HG03139 (cell line): ENCODE measurements at regions not wholly inside any gene's neighbourhood (a gene's known extent, or its start where the extent isn't known, plus 50 kb on each side); places are given as distances from the start of the nearest gene placed in this dataset.
"Not testable (repeated sequence)": the region's sequence is repeated elsewhere in the genome, so short reads cannot be mapped to it uniquely, and the experiment has no call there.

Experiments used
- ATAC-seq: cut with Tn5 transposase; IDR thresholded peaks from one replicate; pipeline ENCODE4 v1.9.1; 2021; ENCODE audit not compliant: unreplicated experiment

GRCh38 chr13:83825676-83826075 is 56.6 kb downstream of the SLITRK1 start:
- ATAC-seq = no peak

DNA sequence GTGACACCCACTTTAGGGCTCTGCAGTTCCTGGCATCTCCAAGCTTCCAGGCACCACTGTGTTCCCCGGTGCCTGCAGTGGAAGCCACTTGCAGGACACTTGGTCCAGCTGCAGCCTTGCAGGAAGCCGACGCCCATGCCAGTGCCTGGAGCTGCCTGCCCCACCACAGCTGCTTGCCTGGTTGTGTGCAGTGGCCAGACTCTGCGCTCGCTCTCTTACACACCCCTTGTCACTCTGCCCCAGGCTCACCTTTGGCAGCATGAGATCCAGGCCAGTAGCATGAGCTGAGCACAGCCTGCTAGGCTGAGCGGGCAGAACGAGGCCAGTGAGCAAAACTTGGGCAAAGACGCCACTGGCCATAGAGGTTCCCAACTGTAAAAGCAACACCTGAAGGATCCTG is 57.7 kb downstream of the SLITRK1 start:
- ATAC-seq = no peak

DNA sequence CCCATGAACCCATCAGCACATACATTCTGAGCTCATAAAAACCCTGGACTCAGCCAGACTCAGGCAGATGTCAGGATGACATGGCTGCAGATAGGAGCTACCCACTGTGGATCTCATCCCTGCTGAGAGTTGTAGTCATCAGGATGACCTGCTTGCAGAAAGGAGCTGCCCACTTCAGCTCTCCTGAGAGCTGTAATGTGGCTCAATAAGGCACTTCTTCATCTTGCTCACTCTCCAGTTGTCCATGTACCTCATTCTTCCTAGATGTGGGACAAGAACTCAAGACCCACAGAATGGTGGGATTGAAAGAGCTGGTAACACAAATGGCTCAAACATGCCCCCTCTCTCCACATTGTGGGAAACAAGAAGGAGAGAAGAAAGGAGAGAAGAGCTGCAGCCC is 58.2 kb downstream of the SLITRK1 start:
- ATAC-seq = no peak

GRCh38 chr13:83819611-83820010 is 62.7 kb downstream of the SLITRK1 start:
- ATAC-seq = no peak

DNA sequence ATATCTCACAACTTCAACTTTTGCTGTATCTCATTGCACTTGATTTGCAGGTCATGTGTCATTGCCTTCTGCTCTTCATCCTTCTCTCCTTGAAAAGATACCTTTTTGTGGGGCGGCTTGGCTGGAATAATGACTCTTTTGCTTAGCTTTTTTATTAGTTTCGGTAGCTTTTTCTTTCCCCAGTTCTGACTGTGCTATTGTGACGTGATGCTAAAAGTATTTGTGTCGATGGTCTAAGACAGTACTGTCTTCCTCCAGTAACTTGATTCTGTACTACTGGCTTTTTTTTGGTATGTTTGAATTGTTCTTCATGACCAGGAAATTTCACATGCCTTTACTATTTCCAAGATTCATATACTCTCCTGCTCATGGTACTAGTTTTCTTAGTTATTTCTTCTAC is 63.1 kb downstream of the SLITRK1 start:
- no peak for ATAC-seq

DNA sequence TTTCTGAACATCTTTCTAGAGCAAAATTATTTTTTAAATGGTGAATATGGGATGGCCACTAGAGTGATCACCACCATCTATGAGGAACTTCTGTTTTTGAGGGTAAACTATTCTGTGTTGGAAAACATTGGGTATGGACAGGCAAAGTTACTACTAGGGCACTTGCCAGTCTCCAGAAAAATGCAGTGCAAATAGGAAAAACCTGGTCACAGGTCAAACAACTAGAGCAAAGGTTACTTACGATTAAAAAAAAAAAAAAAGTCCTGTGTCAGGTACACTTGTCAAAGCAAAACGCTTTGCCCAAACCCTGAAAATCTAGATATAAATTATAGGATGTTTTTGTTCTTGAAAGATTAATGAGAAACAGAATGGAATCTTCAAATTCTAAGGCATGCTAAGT is 66.2 kb downstream of the SLITRK1 start:
- ATAC-seq = no peak

DNA sequence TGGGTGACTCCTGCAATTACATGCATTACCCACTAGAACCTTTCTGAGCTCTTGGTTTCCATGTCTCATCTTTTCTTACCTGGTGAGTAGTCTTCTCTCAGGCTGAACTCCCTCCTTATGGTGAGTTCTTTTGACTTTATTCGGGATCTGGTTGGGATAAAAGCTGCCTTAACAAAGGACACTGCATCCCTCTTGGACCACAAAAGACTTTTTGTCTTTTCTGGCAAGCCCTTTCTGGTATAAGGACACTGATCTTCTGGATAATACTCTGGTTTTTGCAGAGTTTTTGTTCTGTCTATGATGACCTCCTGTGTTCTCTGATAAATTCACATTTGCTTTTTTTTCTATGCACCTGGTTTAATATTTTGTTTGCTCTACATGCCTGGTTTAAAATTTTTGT is 66.7 kb downstream of the SLITRK1 start:
- no peak for ATAC-seq

GRCh38 chr13:83810136-83810535 is 72.1 kb downstream of the SLITRK1 start:
- no peak for ATAC-seq

DNA sequence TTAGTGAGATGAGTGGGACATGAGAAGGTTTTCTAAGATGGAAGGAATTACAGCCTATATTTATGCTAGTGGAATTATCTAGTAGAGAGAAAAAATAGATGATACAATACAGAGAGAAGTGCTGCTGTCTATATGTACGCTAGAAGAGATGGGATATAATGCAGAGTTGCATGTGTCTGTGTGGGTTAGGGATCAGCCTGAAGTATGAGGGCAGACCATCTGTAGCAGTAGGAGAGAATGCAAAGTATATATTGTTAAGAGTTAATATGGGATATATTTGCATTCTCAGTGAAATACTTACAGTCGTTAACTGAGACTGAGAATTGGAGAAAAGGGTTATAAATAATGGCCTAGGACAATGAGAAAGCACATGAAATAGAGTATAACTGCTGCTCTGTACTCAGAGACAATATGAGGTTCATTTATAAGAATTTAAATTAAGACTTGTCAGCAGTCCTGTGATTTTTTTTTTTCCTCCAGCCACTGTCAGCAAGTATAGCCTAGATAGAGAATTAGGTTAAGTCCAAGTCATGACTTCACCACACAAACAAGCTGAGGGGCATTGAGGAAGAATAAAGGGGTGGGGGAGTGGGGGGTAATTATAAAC is 77.8 kb downstream of the SLITRK1 start:
- ATAC-seq = no peak

- ATAC-seq = no peak
Observed at GRCh38 chr13:83798731-83799130, 83.5 kb downstream of the SLITRK1 start.

DNA sequence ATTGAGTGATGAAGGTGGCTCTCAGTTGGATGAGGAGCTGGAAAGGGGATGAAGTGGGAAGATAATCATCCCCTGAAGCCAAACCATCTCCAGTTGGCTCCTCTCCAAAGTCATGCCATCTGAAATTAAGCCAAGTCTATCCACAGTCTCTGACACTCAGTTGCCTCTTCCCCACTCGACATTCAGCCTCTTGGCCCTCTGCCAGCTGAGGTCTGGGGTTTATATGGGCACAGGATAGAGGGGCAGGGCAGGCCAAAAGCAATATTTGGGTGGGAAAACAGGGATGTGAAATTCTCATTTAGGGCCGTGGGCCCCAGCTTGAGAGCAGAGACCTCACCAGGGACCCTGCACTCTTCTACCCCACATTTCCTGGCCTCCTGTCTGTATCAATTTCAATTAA is 85.9 kb downstream of the SLITRK1 start:
- no peak for ATAC-seq

DNA sequence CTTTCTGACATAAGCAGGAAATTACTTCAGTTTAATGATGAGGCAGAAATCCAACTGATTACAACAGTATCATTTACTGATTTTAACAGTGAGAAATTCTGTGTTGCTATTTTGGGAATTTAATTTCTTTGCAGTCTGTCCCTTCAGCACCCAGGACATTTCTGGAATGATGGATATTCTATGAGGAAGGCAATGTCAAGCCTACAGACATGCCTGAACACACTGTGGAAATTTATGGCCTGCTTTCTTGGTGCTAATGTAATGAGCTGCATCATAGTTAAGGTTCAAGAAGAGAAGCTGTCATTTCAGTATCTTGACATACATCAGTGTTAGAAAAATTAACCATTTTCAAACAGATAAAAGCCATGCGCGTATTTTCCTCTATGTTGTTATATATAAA is 87.7 kb downstream of the SLITRK1 start:
- ATAC-seq = no peak

- ATAC-seq = no peak
Observed at GRCh38 chr13:83780227-83780626, 102.0 kb downstream of the SLITRK1 start.

- no peak for ATAC-seq
Observed at GRCh38 chr13:83773961-83774360, 108.3 kb downstream of the SLITRK1 start.

GRCh38 chr13:83765796-83766195 is 116.5 kb downstream of the SLITRK1 start:
- ATAC-seq = no peak

DNA sequence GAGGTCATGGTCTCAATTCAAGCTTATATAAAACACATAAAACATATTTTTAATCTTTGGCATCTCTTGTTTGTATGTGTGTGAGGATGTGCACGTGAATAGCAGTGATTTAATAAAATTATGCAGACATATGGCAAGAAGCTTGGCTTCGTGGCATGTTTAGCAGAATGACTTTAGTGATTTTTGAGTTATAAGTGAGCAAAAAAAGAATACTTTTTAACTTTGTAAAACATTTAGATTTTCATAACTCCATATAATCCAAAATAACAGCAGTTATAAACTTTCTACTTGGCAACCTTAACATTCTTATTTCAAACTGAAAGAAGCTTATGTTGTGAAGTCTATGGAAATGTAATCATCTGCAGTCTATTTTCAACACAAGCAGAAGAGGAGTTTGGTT is 120.6 kb downstream of the SLITRK1 start:
- ATAC-seq = no peak

- ATAC-seq = not testable (repeated sequence)
Observed at GRCh38 chr13:83755210-83755609, 127.1 kb downstream of the SLITRK1 start.

DNA sequence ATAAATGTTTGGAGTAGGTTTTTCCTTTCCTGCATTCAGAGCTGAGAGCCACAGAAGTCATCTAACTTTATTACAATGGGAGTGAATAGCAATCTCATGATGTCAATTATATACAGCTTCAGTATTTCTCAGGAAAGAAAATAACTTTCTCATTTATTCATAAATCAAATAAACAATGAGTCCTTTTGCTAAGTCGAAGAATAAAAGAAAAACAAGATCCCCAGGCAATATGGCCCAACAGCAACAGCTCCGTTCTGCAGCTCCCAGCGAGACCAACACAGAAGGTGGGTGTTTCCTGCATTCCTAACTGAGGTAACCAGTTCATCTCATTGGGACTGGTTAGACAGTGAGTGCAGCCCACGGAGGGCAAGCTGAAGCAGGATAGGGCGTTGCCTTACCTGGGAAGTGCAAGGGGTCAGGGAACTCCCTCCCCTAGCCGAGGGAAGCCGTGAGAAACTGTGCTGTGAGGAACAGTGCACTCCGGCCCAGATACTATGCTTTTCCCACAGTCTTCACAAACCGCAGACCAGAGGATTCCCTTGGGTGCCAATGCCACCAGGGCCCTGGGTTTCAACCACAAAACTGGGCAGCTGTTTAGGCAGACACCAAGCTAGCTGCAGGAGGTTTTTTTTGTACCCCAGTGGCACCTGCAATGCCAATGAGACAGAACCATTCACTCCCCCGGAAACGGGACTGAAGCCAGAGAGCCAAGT is 128.2 kb downstream of the SLITRK1 start:
- no peak for ATAC-seq

GRCh38 chr13:83752141-83752540 is 130.1 kb downstream of the SLITRK1 start:
- ATAC-seq = no peak

DNA sequence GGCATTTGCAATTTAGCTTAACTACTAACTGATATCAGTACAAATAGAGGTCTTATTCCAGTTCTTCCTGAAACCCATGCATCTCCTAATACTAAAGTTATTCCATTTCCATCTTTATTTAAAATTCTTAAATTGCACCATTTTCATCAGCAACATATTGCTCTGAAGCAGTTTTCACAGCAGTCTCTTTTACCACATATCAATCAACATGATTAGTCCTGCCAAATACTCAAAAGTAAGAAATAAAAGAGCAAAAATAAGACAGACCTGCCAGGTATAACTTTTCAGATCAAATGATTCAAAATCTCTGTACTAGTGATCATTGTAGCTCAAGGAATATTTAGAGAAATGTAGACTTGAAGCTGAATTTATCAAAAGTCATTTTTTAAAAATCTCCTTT is 141.7 kb downstream of the SLITRK1 start:
- no peak for ATAC-seq

GRCh38 chr13:83738407-83738806 is 143.9 kb downstream of the SLITRK1 start:
- no peak for ATAC-seq

- no peak for ATAC-seq
Observed at GRCh38 chr13:83733293-83733692, 149.0 kb downstream of the SLITRK1 start.

DNA sequence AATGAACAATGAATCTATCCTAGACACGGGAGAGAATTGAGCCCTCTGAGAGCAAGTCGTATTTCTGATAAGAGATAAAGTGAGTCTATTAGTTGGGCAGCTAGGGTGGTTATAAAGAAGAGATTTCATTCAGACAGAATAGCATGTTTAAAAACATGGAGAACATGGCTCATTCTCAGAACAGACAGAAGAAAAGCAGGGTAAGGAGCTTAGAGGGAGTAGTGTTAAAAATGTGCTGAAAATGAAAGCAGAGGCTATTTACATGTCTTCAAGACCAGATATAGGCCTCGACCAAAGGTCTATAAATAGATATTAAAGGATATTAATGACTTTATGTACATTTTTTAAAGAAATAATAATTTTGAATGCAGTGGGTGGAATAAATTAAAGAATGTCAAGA is 149.5 kb downstream of the SLITRK1 start:
- ATAC-seq = no peak
